WTC11 (cell line): ENCODE measurements at regions not wholly inside any gene's neighbourhood (a gene's known extent, or its start where the extent isn't known, plus 50 kb on each side); places are given as distances from the start of the nearest gene placed in this dataset.

Experiments used
- E2F4 ChIP-seq: sonication (generic); formaldehyde crosslinking; IDR thresholded peaks from 2 replicates; pipeline ENCODE4 v1.8.1; 2022; ENCODE audit warnings: low read depth, mild to moderate bottlenecking, moderate library complexity, missing genetic modification reagents, borderline replicate concordance
- MAX ChIP-seq: sonication (generic); formaldehyde crosslinking; IDR thresholded peaks from 2 replicates; pipeline ENCODE4 v1.8.0; 2022; ENCODE audit warnings: mild to moderate bottlenecking, missing genetic modification reagents
- MXD4 ChIP-seq: fragments of 250-450 bp; sonication (Bioruptor Pico); IDR thresholded peaks from 2 replicates; pipeline ENCODE4 v1.8.0; 2021; ENCODE audit warnings: mild to moderate bottlenecking, moderate library complexity, borderline replicate concordance
- SP1 ChIP-seq: sonication (generic); formaldehyde crosslinking; conservative IDR thresholded peaks from 2 replicates; pipeline ENCODE4 v1.8.1; 2022; ENCODE audit warnings: missing genetic modification reagents
- TF ChIP-seq, protein P1 (sequence below): fragments of 200-600 bp; IDR thresholded peaks from 2 replicates; pipeline ENCODE4 v1.8.0; 2022; ENCODE audit warnings: antibody characterized with exemption
- TF ChIP-seq, protein P2 (sequence below): sonication (generic); formaldehyde crosslinking; IDR thresholded peaks from 2 replicates; pipeline ENCODE4 v1.8.1; 2023; ENCODE audit warnings: mild to moderate bottlenecking, missing genetic modification reagents
- TF ChIP-seq, protein P3 (sequence below): sonication (generic); formaldehyde crosslinking; IDR thresholded peaks from 2 replicates; pipeline ENCODE4 v1.8.0; 2022; ENCODE audit warnings: mild to moderate bottlenecking, missing genetic modification reagents

GRCh38 chr11:11746449-11746848, 95.3 kb upstream of the USP47 start:
- TF ChIP-seq, protein P1, sequence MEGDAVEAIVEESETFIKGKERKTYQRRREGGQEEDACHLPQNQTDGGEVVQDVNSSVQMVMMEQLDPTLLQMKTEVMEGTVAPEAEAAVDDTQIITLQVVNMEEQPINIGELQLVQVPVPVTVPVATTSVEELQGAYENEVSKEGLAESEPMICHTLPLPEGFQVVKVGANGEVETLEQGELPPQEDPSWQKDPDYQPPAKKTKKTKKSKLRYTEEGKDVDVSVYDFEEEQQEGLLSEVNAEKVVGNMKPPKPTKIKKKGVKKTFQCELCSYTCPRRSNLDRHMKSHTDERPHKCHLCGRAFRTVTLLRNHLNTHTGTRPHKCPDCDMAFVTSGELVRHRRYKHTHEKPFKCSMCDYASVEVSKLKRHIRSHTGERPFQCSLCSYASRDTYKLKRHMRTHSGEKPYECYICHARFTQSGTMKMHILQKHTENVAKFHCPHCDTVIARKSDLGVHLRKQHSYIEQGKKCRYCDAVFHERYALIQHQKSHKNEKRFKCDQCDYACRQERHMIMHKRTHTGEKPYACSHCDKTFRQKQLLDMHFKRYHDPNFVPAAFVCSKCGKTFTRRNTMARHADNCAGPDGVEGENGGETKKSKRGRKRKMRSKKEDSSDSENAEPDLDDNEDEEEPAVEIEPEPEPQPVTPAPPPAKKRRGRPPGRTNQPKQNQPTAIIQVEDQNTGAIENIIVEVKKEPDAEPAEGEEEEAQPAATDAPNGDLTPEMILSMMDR, result no peak
- TF ChIP-seq MXD4 (CRISPR knock-in tag) (no peak), MAX (CRISPR knock-in tag) (no peak), E2F4 (no peak), SP1 (no peak)
- TF ChIP-seq, protein P2, sequence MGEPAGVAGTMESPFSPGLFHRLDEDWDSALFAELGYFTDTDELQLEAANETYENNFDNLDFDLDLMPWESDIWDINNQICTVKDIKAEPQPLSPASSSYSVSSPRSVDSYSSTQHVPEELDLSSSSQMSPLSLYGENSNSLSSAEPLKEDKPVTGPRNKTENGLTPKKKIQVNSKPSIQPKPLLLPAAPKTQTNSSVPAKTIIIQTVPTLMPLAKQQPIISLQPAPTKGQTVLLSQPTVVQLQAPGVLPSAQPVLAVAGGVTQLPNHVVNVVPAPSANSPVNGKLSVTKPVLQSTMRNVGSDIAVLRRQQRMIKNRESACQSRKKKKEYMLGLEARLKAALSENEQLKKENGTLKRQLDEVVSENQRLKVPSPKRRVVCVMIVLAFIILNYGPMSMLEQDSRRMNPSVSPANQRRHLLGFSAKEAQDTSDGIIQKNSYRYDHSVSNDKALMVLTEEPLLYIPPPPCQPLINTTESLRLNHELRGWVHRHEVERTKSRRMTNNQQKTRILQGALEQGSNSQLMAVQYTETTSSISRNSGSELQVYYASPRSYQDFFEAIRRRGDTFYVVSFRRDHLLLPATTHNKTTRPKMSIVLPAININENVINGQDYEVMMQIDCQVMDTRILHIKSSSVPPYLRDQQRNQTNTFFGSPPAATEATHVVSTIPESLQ (CRISPR knock-in tag), result no peak
- TF ChIP-seq, protein P3, sequence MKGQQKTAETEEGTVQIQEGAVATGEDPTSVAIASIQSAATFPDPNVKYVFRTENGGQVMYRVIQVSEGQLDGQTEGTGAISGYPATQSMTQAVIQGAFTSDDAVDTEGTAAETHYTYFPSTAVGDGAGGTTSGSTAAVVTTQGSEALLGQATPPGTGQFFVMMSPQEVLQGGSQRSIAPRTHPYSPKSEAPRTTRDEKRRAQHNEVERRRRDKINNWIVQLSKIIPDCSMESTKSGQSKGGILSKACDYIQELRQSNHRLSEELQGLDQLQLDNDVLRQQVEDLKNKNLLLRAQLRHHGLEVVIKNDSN (CRISPR knock-in tag), result no peak
